Fibroblast of skin of left quadriceps (primary cell): ENCODE measurements at regions not wholly inside any gene's neighbourhood (a gene's known extent, or its start where the extent isn't known, plus 50 kb on each side); places are given as distances from the start of the nearest gene placed in this dataset.

Experiments used
- DNase-seq, 2 experiments: peaks; one replicate each; pipeline ENCODE4 v3.0.0-alpha.2; 2013; ENCODE audit warnings: low read depth in 2 of 2

DNA sequence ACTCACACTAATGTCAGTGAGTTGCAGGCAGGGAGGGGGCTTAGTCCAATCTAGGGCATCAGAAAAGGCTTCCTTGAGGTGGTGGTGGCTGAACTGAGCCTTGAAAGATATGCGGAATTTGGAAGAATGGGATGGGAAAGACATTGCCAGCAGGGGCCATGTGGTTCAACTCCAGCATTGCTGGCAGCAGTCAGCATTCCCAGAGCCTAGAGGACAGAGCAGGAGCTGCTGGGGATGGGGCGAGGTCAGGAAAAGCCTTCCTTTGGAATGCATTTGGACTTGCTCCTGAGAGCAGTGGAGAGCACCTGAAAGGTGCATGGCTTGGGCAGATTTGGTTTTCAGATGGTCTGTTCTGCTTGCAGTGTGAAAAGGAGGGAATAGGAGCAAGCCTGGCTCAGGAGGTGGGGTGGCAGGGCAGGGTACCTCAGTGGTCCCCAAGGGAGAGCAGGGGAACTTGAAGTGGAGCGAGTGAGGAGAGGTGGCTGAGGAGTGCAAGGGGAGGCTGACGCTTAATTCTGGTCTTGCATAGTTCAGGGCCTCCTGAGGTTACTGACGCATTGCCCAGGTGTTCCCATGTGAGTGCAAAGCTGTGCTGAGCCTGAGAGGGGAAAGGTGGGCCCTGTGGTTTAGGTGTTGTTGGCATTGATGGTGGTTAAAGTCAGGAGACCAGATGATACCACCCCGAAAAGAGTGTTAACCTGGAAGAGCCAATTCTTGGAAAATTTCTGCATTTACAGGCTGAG lies 112.1 kb upstream of the MGAT5 start:
- DNase-seq = no peak

DNA sequence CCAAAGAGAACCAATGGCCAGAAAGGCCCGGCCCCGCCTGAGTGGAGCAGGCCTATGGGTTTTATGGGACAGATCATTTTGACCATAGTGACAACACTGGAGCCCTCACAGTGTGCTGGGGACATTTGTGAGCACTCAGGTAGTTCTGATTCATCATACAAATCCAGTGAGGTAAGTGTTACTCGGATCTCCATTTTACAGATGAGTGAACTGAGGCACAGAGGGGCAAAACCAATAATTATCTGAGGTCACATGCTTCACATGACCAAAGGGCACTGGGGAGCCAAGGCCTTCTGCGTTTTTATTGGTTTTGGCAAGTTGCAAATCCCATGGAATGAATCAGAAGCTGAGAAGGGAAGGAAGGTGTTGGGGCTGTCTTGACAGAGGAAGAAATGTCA lies 111.5 kb upstream of the MGAT5 start:
- DNase-seq = no peak

DNA sequence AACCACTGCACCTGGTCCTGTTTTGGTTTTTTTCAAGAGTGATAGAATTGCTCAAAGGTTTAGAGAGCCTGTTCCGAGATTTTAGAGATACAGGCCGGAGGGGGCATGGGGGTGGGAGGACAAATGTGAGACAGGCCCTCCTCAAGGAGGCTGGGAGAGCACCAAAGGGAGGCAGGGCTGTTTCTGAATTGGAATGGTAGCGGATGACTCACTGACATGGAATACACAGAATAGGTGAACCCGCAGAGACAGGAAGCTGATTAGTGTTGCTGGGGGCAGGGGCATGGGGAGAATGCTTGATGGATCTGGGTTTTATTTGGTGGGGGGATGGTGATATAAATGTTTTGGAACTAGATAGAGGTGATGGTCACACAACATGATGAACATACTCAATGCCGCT lies 111.0 kb upstream of the MGAT5 start:
- peak in 1 of 2 experiments; percentile 31 for DNase-seq

DNA sequence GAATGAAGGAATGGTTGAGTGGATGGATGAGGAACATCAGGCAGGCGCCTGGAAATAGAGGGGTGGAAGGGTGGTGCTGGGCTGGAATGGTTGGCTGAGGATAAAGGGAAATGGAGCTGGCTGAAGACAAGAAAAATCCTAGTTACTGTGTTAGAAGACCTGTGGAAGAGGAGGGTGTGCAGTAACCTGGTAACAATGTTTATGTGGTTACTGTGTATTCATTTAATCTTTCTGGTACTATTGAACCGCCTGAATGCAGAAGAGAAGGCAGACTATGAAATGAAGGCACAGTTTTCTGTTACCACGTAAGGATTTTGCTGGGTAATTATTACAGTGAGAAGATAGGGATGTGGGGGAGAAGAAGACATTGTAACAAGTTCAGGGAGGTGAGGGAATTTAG lies 110.3 kb upstream of the MGAT5 start:
- DNase-seq = no peak

DNA sequence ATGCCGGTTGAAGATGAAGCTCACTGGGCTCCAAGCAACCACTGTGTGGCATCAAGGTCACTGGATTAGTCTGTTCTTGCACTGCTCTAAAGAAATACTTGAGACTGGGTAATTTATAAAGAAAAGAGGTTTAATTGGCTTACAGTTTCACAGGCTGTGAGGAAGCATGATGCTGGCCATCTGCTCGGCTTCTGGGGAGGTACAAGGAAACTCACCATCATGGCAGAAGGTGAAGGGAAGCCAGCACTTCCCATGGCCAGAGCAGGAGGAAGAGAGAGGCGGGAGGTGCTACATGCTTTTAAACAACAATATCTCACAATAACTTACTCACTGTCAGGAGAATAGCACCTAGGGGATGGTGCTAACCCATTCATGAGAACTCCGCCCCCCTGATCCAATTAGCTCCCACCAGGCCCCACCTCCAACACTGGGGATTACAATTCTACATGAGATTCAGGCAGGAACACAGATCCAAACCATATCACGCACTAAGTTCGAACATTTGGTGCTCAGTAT lies 109.7 kb upstream of the MGAT5 start:
- DNase-seq = no peak

DNA sequence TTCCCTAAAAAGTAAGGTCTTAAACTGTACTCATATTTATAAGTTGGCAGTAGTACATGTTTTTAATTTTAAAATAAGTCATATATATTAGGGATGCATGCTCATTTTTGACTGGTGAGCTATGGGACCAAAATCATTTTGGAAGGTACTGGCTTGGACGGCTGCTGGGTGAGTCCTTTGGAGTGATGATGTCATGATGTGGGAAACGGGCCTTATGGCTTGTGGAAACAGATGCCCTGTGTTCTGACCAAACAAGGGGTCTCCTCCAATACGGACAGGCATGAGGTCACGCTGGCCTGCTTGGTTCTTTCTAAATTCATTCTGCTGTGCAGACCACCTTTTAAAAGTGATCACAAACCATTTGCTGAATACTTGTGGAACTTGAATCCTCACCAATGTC lies 109.2 kb upstream of the MGAT5 start:
- no peak for DNase-seq

DNA sequence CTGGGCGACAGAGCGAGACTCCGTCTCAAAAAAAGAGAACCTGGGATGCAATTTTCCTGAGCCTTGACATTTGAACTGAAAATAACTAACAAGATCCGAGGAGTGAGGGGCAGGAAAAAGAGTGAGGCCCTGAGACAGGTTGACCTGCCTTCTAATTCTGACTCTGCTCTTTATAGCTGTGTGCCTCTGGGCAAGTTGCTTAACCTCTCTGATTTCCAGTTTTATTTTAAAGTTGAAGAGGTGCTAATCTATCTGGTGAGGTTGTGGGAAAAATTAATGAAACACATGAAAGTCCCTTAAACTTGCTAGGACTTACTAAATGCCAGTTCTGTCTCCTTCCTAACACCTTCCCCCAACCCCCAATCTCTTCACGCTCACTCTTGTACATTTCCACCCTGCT lies 108.4 kb upstream of the MGAT5 start:
- no peak for DNase-seq

DNA sequence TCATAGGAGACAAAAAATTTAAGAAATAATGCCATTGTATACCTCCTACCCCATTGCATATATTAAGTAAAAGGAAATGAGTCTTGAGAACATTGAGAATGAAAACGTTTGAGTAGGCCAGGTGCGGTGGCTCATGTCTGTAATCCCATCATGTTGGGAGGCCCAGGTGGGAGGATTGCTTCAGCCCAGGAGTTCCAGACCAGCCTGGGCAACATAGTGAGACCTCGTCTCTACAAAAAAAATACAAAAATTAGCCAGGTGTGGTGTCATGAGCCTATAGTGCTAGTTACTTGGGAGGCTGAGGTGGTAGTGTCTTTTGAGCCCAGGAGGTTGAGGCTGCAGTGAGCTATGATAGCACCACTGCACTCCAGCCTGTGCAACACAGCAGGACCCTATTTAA lies 107.7 kb upstream of the MGAT5 start:
- no peak for DNase-seq

DNA sequence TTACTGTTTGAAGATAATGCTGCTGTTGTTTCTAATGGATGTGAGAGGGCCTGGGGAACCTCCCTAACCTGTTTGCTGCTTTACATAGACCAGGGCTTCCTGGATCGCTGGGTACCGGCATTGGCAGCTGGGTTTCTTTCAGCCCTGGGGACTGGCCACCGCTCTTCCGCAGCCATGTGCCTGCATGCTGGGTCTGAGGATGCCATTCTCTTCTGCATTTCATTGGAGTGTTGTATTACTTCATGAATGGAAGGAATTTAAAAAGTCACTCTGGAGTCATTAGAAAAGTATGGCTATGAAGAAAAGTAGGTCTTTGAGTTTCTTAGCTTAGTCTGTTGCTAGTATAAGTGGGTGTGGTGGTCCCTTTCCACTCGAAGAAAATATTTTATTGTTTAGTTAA lies 107.3 kb upstream of the MGAT5 start:
- DNase-seq = peak in 1 of 2 experiments; percentile 34

DNA sequence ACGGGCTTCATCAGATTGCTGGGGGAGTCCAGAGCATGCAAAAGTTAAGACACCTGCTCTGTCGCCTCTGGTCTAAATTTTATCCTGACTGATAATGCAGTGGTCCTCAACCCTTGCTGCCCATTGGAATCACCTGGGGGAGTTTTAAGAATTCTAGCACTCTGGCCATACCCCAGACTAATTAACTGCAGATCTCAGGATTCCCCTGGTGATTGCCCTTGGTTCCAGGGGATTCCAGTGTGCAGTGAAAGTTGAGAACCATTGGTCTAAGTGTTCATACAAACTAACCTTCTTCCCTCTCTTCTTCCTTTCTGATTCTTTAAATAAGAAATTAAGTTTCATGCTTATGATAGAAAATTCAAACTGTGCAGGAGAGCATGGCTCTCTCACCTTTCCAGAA lies 105.7 kb upstream of the MGAT5 start:
- no peak for DNase-seq

DNA sequence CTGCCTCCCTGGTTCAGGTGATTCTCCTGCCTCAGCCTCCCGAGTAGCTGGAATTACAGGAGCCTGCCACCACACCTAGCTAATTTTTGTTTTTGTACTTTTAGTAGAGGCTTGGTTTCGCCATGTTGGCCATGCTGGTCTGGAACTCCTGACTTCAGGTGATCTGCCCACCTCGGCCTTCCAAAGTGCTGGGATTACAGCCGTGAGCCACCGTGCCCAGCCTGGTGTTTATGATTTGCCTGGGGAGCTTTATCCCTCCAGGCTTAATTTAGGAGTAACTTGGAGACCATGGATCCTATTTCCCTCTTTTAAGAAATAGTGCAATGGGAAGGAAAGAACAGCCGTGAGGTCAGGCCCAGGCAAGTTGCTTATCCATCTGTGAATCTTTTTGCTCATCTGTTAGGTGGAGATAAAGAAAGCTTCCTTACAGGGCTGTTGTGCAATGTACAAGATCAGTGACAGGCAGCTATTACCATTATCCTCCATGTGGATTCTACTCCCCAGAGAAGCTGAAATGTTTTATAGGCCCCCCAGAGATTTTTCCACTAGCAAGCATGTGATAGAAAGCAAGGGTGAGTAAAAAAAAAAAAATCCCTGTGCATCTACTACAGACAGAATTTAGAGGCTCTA lies 104.9 kb upstream of the MGAT5 start:
- no peak for DNase-seq

DNA sequence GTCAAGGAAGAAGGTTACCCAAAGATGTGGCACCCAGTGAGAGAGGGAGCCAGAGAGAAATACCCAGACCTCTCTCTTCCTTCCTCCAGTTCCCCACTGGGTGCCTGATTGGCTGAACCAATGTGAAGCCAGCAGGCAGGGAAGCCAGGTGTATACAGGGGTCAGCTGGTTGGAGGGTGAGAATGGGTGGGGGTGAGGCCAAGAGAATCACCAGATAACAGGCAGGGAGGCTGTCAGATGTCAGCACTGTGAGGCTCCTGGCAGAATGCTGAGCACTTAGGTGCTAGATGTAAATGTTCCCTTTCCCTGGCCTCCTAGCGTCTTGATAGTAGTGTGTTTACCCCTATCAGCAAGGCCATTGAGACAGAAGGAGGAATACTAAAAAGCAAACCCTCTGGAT lies 104.0 kb upstream of the MGAT5 start:
- DNase-seq = no peak

DNA sequence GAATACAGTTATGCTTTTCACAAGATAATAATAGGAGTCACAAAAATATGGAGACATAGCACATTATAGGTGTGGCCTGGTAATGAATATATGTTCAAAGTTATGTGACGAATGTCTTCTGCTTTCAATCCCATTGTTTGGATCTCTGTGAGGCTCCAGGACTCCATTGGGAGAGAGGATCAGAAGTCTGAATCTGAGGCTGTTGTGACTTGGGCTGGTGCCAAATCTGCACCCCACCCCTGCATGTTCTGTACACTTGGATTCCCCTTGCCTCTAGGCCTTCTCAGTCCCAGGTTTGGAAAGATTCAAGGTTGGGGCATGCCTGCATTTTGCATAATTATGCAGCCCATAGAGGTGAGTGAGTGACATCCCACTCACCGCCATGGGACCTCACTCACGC lies 103.1 kb upstream of the MGAT5 start:
- no peak for DNase-seq

DNA sequence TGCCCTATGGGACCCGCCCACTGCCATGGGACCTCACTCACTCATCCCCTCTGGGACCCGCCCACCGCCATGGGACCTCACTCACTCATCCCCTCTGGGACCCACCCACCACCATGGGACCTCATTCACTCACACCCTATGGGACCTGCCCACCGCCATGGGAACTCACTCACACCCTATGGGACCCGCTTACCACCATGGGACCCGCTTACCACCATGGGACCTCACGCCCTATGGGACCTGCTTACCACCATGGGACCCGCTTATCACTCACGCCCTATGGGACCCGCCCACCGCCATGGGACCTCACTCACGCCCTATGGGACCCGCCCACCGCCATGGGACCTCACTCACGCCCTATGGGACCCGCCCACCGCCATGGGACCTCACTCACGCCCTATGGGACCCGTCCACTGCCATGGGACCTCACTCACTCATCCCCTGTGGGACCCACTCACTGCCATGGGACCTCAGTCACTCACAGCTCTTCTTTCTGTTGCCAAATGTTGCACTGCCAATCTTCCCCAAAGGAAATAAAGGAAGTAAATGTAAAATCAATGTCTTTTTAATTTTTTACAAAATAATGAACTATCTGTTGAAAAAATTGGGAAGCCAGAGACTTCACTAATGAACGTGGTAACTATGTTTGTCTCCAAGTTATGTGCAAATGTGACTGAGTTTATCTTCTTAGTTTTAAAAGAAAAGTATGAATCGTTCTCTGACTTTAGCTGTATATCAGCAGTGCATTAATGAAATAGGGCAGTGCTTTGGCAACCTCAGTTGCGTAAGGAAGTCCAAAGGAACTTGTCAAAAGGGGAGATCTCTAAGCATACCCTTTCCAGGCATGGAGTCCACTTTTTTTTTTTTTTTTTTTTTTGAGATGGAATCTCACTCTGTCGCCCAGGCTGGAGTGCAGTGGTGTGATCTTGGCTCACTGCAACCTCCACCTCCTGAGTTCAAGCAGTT lies 101.5 kb upstream of the MGAT5 start:
- DNase-seq = no peak

DNA sequence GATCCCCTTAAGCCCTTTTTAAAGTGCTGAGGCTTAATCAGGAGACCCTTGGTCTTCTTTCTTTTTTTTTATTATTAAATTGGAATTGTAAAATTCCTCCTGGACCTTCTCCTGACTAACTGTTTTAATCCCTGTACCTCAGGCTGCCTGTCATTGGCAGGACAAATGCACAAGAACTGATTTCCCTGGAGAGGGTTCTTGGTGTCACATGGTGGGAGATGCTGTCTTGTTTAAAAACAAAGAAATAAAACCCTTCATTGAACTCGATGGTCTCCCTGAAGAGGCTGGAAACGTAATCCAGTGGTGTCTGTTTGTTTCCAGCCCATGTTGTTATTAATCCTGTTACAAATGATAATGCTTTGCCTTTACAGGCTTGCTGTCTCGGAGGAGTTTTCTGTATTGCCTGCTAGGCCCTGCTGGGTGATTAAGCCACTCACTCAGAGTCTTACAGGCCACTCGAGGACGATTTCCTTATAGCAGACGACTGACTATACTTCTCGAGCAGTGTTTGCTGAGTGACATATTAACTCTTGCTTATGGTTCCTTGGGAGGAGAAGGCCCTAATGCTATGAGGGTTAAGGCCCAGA lies 100.5 kb upstream of the MGAT5 start:
- DNase-seq = no peak

DNA sequence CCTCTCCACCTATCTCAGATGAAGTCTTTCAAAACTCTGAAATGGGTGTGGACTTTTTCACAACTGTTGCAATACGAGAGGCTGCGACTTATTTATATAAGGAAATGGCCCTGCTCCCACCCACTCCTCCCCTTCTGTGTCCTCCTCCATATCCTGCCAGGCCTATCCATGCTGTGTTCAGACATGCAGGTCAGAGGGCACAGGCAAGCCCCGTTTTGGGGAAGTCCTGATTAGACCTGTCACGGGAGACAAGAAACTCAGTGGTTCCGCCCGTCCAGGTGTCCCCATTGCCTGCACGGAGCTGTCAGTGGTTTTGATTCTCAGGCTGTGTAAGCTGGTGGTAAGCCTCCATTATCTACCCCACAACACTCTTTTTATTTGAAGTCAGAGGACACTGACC lies 99.6 kb upstream of the MGAT5 start:
- no peak for DNase-seq

DNA sequence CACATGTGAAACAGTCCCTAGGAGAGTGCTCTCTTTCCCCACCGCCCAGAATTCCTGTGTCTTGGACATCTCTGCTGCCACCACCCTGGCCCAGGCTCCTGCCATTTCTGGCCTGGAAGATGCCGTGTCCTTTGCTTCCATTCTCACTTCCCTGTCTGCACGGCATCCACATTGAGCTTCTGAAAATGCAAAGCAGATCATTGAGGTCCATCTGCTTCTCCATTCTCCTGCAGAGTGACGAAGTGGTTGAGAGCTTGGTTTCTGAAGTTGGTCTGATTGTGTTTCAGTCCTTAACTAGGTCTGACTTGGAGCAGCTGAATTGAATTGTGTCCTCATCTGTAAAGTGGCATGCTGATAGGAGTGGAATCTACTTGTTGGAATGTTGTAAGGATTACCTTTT lies 98.7 kb upstream of the MGAT5 start:
- no peak for DNase-seq

DNA sequence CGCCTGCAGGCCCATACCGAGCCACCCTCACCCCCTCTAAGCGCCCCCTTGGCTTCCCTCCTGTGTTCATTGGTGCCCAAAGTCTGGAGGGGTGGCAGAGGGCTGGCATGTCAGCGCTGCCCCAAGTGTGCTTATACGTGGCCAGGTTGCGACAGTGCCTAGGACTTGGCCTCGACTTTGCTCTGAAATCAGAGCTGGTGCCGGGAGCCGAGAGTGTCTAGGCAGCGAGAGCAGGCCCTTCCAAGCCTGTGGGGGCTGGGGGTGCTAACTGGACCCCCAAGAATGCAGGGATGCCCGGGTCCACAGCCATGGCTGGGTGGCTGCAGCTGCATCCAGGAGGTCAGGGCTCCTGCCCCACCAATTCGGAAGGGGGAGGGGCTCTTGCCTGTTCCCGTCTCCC lies 95.6 kb upstream of the MGAT5 start:
- DNase-seq = no peak

DNA sequence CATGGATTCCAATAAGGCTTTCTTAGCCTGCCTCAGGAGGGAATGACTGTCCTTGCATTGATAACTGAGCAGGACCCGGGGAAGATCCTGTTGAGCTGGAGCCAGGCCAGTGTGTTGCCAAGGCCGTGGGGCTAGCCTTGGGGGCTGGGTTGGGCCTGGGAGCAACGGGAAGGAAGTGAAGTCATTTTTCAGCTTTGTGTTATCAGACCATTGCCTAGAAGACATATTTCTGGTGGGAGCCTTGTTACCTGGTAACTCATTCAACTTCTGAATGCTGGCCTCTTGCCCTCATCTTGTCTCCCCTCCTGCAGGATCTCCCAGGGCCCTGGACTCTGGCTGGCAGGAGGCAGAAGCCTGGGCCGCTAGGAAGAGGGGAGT lies 92.7 kb upstream of the MGAT5 start:
- DNase-seq = no peak

DNA sequence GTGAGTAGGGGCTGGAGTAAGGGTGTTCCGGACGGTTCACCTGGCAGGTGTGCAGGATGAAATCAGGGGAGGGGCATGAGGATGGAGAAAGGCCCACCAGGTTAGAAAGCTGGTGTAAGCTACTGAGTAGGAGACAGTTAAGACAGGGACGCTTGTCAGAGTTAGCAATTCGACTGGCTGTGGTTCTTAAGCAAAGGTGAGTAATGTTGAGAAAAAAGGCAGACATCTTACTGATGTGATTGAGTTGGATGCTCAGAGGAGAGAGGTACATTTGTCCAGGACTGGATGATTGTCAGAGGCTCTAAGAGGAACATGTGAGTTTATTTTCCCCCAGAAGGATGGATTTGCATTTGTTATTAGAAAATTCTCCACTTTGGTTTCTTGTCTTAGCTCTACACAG lies 90.5 kb upstream of the MGAT5 start:
- no peak for DNase-seq

DNA sequence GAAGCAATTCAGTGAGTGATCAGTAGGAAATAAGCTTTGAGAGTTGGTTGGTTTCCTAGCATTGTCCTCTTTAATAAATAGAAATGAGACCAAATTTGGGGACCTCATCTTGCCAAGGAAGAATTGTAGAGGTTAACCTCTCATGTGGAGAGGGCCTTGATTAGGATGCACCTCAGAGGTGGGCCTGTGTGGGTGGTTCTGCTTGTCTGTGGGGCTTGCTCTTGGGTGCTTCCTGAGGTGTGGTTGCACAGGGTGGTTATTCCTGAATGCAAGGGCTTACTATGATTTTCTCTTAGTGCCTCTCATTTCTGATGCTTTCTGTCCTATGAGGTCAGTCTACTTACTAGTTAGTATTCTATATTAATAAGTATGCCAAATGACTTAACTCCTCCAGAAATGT lies 89.6 kb upstream of the MGAT5 start:
- DNase-seq = no peak

DNA sequence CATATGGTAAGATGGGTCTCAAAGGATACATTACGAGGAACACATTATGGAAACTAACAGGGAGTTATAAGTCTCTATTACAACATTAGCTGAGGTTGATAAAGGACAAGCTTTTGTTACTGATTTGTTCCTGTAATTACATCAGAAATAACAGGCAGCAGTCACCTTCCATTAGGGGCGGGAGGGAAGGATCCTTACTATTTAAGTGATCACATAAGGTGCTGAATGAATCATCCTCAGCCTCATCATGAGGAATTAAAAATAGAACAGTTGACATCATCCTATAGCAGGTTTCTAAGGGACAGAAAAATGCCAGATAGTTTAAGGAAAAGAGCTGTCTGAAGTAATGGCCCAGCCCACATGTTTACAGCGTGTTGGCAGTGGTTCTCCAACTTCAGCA lies 86.9 kb upstream of the MGAT5 start:
- no peak for DNase-seq
